DND-41 (cell line): ENCODE measurements at regions not wholly inside any gene's neighbourhood (a gene's known extent, or its start where the extent isn't known, plus 50 kb on each side); places are given as distances from the start of the nearest gene placed in this dataset.

Experiments
- ATAC-seq: fragments of 200-7000 bp; cut with Tn5 transposase; 3 replicates; pipeline ENCODE4 v1.9.1; 2021; ENCODE audit warnings: low read depth; ENCODE audit not compliant: insufficient read depth
- DNase-seq: peaks from one replicate; pipeline ENCODE4 v3.0.0-alpha.2; 2020
- H2AFZ ChIP-seq: 2 replicates; pipeline ENCODE4 v1.6.0; 2012; ENCODE audit warnings: low read depth, low read length
- H3K27ac ChIP-seq: 2 replicates; pipeline ENCODE4 v1.5.1; 2012; ENCODE audit warnings: low read length, inconsistent platforms
- H3K27me3 ChIP-seq: fragments of 200-600 bp; sonication (generic); 2 replicates; pipeline ENCODE4 v1.6.0; 2012; ENCODE audit warnings: low read length, mild to moderate bottlenecking, inconsistent platforms; ENCODE audit not compliant: insufficient read depth, poor library complexity
- H3K36me3 ChIP-seq: 2 replicates; pipeline ENCODE4 v1.5.1; 2012; ENCODE audit warnings: low read length, inconsistent platforms; ENCODE audit not compliant: insufficient read depth
- H3K4me1 ChIP-seq: 2 replicates; pipeline ENCODE4 v1.5.1; 2012; ENCODE audit warnings: mild to moderate bottlenecking, low read length; ENCODE audit not compliant: insufficient read depth
- H3K4me2 ChIP-seq: 2 replicates; pipeline ENCODE4 v1.6.0; 2012; ENCODE audit warnings: mild to moderate bottlenecking, moderate library complexity, low read length, inconsistent platforms; ENCODE audit not compliant: insufficient read depth
- H3K4me3 ChIP-seq, 2 experiments: fragments of 200-600 bp in 1 of 2; shearing (Covaris generic) in 1 of 2; 2 replicates each; pipeline ENCODE4 v1.5.1; 2012 to 2016; ENCODE audit warnings: inconsistent platforms in 2 of 2, low read length in 2 of 2, mild to moderate bottlenecking in 2 of 2, low read depth in 1 of 2, moderate library complexity in 1 of 2
- H3K79me2 ChIP-seq: 2 replicates; pipeline ENCODE4 v1.6.0; 2012; ENCODE audit warnings: low read length, inconsistent platforms; ENCODE audit not compliant: insufficient read depth
- H3K9ac ChIP-seq: 2 replicates; pipeline ENCODE4 v1.6.0; 2012; ENCODE audit warnings: low read depth, mild to moderate bottlenecking, inconsistent platforms, low read length, moderate library complexity
- H3K9me3 ChIP-seq: 2 replicates; pipeline ENCODE4 v1.5.1; 2012; ENCODE audit warnings: low read length, moderate library complexity, mild to moderate bottlenecking, inconsistent platforms; ENCODE audit not compliant: insufficient read depth, severe bottlenecking
- H4K20me1 ChIP-seq: 2 replicates; pipeline ENCODE4 v1.6.0; 2012; ENCODE audit warnings: low read length; ENCODE audit not compliant: insufficient read depth
- EZH2 ChIP-seq: IDR thresholded peaks from 3 replicates; pipeline ENCODE4 v1.6.1; 2012; ENCODE audit warnings: borderline replicate concordance, low read depth, mild to moderate bottlenecking, moderate library complexity, low read length, inconsistent platforms; ENCODE audit not compliant: severe bottlenecking
- TF ChIP-seq, protein P1 (sequence below): IDR thresholded peaks from 2 replicates; pipeline ENCODE4 v1.5.1; 2012; ENCODE audit warnings: borderline replicate concordance, low read length, moderate library complexity, mild to moderate bottlenecking; ENCODE audit not compliant: poor library complexity, severe bottlenecking; ENCODE audit errors: extremely low read depth

DNA sequence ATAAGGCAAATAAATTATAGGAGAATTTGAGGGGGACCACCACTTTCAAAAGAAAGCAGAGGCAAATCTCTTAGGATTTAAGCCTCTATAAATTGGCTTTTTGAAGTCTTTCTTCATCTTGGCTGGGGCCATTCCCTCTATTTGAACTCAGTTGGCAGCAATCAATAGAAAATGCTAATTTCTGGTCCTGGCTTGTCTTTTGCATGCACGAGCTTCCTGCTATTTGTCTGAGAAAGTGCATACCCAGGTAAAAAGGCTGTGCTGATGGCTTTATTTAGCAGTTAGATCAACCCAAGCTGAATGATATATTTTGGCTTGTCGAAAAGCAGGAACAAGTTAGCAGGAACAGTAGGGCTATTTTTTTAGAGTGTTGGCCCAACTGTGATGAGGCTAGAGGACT is 64.1 kb upstream of the GRAMD1B start:
- H3K9ac ChIP-seq: no peak overlapping the region
- H3K27me3 ChIP-seq: peaks cover 30% of the 10 kb centered on the region
- no peak overlapping the region for H2AFZ ChIP-seq
- H3K4me2 ChIP-seq: no peak overlapping the region
- H3K79me2 ChIP-seq: no peaks in the 10 kb centered on the region
- ATAC-seq: no peak
- no peaks in the 10 kb centered on the region for H3K36me3 ChIP-seq
- no peak for DNase-seq
- H3K4me1 ChIP-seq: no peaks in the 10 kb centered on the region
- no peak overlapping the region for H3K27ac ChIP-seq
- no peaks in the 10 kb centered on the region for H3K9me3 ChIP-seq
- TF ChIP-seq, protein P1, sequence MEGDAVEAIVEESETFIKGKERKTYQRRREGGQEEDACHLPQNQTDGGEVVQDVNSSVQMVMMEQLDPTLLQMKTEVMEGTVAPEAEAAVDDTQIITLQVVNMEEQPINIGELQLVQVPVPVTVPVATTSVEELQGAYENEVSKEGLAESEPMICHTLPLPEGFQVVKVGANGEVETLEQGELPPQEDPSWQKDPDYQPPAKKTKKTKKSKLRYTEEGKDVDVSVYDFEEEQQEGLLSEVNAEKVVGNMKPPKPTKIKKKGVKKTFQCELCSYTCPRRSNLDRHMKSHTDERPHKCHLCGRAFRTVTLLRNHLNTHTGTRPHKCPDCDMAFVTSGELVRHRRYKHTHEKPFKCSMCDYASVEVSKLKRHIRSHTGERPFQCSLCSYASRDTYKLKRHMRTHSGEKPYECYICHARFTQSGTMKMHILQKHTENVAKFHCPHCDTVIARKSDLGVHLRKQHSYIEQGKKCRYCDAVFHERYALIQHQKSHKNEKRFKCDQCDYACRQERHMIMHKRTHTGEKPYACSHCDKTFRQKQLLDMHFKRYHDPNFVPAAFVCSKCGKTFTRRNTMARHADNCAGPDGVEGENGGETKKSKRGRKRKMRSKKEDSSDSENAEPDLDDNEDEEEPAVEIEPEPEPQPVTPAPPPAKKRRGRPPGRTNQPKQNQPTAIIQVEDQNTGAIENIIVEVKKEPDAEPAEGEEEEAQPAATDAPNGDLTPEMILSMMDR: no peak
- no peak for TF ChIP-seq EZH2
- H4K20me1 ChIP-seq: no peaks in the 10 kb centered on the region
- no peak overlapping the region for H3K4me3 ChIP-seq

DNA sequence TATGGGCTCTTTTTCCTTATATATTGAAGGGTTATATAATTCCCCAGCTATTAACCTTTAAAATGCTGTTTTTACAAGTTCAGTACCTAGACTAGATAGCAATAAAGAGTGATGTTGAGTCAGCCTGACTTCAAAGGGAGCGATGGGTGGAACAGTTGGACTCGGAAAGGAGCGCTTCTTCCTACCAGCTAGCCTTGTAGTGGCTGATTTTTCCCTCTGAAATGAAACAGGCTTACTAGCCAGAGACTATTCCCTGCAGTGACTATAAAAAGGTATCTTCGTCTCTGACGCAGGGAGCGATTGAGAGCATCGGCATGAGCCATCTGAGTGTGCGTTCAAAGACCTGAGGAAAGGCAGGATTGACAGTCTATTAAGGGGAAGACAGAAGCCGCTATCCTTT is 66.0 kb upstream of the GRAMD1B start:
- Histone ChIP-seq H3K27ac (no peak overlapping the region), H3K27me3 (peaks cover 39% of the 10 kb centered on the region), H2AFZ (no peak overlapping the region), H3K36me3 (no peaks in the 10 kb centered on the region), H3K79me2 (no peaks in the 10 kb centered on the region), H3K4me2 (no peak overlapping the region), H4K20me1 (no peaks in the 10 kb centered on the region), H3K9ac (no peak overlapping the region), H3K9me3 (no peaks in the 10 kb centered on the region), H3K4me1 (no peaks in the 10 kb centered on the region), H3K4me3 (no peak overlapping the region)
- ATAC-seq: no peak
- no peak for TF ChIP-seq EZH2
- DNase-seq: no peak

DNA sequence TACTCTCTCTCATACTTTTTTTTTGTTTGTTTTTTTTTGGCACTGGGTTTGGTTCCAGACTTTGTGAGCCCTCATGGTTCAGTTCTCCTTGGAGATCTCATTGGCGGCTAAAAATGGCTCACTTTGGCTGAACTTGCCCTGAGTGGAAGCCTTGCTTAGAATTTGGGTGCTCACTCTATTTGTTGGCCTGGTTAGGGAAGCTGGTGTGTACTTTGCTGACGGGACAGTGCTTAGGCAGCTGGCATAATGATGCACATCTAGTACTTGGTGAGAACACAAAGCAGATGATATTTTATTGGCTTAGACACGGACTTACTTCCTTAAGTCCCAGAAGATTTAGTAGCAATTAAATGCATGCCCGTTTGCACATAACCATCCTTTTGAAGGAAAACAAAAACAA is 66.5 kb upstream of the GRAMD1B start:
- peaks cover 45% of the 10 kb centered on the region for H3K27me3 ChIP-seq
- H3K4me3 ChIP-seq: no peak overlapping the region
- DNase-seq: no peak
- H3K79me2 ChIP-seq: no peaks in the 10 kb centered on the region
- no peak overlapping the region for H3K27ac ChIP-seq
- no peaks in the 10 kb centered on the region for H3K36me3 ChIP-seq
- no peaks in the 10 kb centered on the region for H3K4me1 ChIP-seq
- H4K20me1 ChIP-seq: no peaks in the 10 kb centered on the region
- ATAC-seq: no peak
- TF ChIP-seq, protein P1: no peak
- no peak for TF ChIP-seq EZH2
- H3K9me3 ChIP-seq: no peaks in the 10 kb centered on the region
- no peak overlapping the region for H2AFZ ChIP-seq
- no peak overlapping the region for H3K4me2 ChIP-seq
- no peak overlapping the region for H3K9ac ChIP-seq

DNA sequence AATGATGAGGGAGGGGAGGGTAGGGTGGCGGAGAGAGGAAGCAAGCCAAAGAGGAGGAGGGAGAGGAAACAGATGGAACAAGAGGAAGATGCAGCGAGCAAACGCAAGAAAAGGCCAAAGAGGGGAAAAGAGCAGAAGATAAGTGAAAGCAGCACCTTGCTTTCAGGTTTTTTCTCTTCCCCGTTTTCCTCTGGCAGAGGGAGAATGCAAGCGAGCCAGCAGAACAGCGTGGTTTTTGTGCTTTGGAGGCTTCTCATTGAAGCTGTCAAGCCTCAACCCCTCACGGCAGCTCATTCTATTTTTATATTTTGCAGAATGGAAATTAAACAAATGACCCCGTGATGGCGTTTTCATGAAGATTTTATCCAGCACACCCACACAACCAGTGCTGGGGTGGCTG is 67.1 kb upstream of the GRAMD1B start:
- H3K27me3 ChIP-seq: peaks cover 51% of the 10 kb centered on the region
- TF ChIP-seq, protein P1: no peak
- TF ChIP-seq EZH2: no peak
- H2AFZ ChIP-seq: no peak overlapping the region
- DNase-seq (no peak), ATAC-seq (no peak)
- H3K36me3 ChIP-seq: no peaks in the 10 kb centered on the region
- H3K4me3 ChIP-seq: no peak overlapping the region
- 0 out of 2 replicates have a peak, but pooled peaks cover 2% of the 10 kb centered on the region for H4K20me1 ChIP-seq
- H3K27ac ChIP-seq: no peak overlapping the region
- H3K4me2 ChIP-seq: no peak overlapping the region
- H3K9ac ChIP-seq: no peak overlapping the region
- peaks cover 4% of the 10 kb centered on the region; the same call in 1 of the 2 replicates for H3K4me1 ChIP-seq
- H3K79me2 ChIP-seq: no peaks in the 10 kb centered on the region
- no peaks in the 10 kb centered on the region for H3K9me3 ChIP-seq
